ENCODE measurements at regions not wholly inside any gene's neighbourhood (a gene's known extent, or its start where the extent isn't known, plus 50 kb on each side); places are given as distances from the start of the nearest gene placed in this dataset.

GRCh38 chr16:51971184-51971583 is 575.8 kb downstream of the TOX3 start:
- DNase-seq (ENCODE audit: low spot score) = peak; percentile 31

- peak; percentile 31 for DNase-seq (ENCODE audit: low spot score)
Measured at GRCh38 chr16:51968749-51969148, 578.2 kb downstream of the TOX3 start.

- no peak for DNase-seq (ENCODE audit: low spot score)
Measured at GRCh38 chr16:51967646-51968045, 579.3 kb downstream of the TOX3 start.

- no peak for DNase-seq (ENCODE audit: low spot score)
Measured at GRCh38 chr16:51960931-51961330, 586.0 kb downstream of the TOX3 start.

- DNase-seq (ENCODE audit: low spot score) = no peak
Measured at GRCh38 chr16:51953286-51953985, 593.5 kb downstream of the TOX3 start.

GRCh38 chr16:51952500-51952899 is 594.4 kb downstream of the TOX3 start:
- DNase-seq (ENCODE audit: low spot score) = no peak

- DNase-seq (ENCODE audit: low spot score) = no peak
Measured at GRCh38 chr16:51951668-51952298, 595.2 kb downstream of the TOX3 start.

- DNase-seq (ENCODE audit: low spot score) = no peak
Measured at GRCh38 chr16:51950118-51950780, 596.7 kb downstream of the TOX3 start.

- DNase-seq (ENCODE audit: low spot score) = no peak
Measured at GRCh38 chr16:51949282-51949681, 597.7 kb downstream of the TOX3 start.

GRCh38 chr16:51941412-51941811 is 605.5 kb downstream of the TOX3 start:
- no peak for DNase-seq (ENCODE audit: low spot score)

- no peak for DNase-seq (ENCODE audit: low spot score)
Measured at GRCh38 chr16:51940183-51940582, 606.8 kb downstream of the TOX3 start.

GRCh38 chr16:51939378-51939871 is 607.5 kb downstream of the TOX3 start:
- DNase-seq (ENCODE audit: low spot score) = no peak

- DNase-seq (ENCODE audit: low spot score) = no peak
Measured at GRCh38 chr16:51938861-51939260, 608.1 kb downstream of the TOX3 start.

GRCh38 chr16:51937771-51938170 is 609.2 kb downstream of the TOX3 start:
- DNase-seq (ENCODE audit: low spot score) = no peak

- no peak for DNase-seq (ENCODE audit: low spot score)
Measured at GRCh38 chr16:51936846-51937245, 610.1 kb downstream of the TOX3 start.

GRCh38 chr16:51932317-51932716 is 614.6 kb downstream of the TOX3 start:
- no peak for DNase-seq (ENCODE audit: low spot score)

- no peak for DNase-seq (ENCODE audit: low spot score)
Measured at GRCh38 chr16:51931653-51932052, 615.3 kb downstream of the TOX3 start.

- no peak for DNase-seq (ENCODE audit: low spot score)
Measured at GRCh38 chr16:51924744-51925143, 622.2 kb downstream of the TOX3 start.

GRCh38 chr16:51922476-51922875 is 624.5 kb downstream of the TOX3 start:
- DNase-seq (ENCODE audit: low spot score) = no peak

- DNase-seq (ENCODE audit: low spot score) = no peak
Measured at GRCh38 chr16:51919736-51920135, 627.2 kb downstream of the TOX3 start.

GRCh38 chr16:51916814-51917213 is 630.1 kb downstream of the TOX3 start:
- DNase-seq (ENCODE audit: low spot score) = no peak

GRCh38 chr16:51916231-51916630 is 630.7 kb downstream of the TOX3 start:
- DNase-seq (ENCODE audit: low spot score) = no peak

GRCh38 chr16:51907680-51908079 is 639.3 kb downstream of the TOX3 start:
- DNase-seq (ENCODE audit: low spot score) = no peak
